Fibroblast of the aortic adventitia (primary cell): ENCODE measurements at regions not wholly inside any gene's neighbourhood (a gene's known extent, or its start where the extent isn't known, plus 50 kb on each side); places are given as distances from the start of the nearest gene placed in this dataset.

Experiments
- DNase-seq: peaks from one replicate; pipeline ENCODE4 v3.0.0-alpha.2; 2010; ENCODE audit warnings: low read depth
- H3K4me3 ChIP-seq: 2 replicates; pipeline ENCODE4 v1.5.1; 2011; ENCODE audit warnings: low read depth, mild to moderate bottlenecking, control low read depth, low read length, moderate library complexity
- CTCF ChIP-seq: IDR thresholded peaks from 2 replicates; pipeline ENCODE4 v1.5.1; 2011; ENCODE audit warnings: mild to moderate bottlenecking, low read length, control low read depth, inconsistent platforms; ENCODE audit not compliant: insufficient read depth

- TF ChIP-seq CTCF = no peak
- H3K4me3 ChIP-seq = no peak overlapping the region
- peak; percentile 36 for DNase-seq
These were observed 162.0 kb upstream of the STT3B start for GRCh38 chr3:31370681-31371080.

- DNase-seq = peak; percentile 46
- TF ChIP-seq CTCF = no peak
- H3K4me3 ChIP-seq = no peak overlapping the region
These were observed 161.1 kb upstream of the STT3B start for GRCh38 chr3:31371484-31372177.

- no peak overlapping the region for H3K4me3 ChIP-seq
- no peak for DNase-seq
- no peak for TF ChIP-seq CTCF
These were observed 159.0 kb upstream of the STT3B start for GRCh38 chr3:31373681-31374080.

- TF ChIP-seq CTCF = no peak
- no peak overlapping the region for H3K4me3 ChIP-seq
- DNase-seq = peak; percentile 69
These were observed 155.6 kb upstream of the STT3B start for GRCh38 chr3:31377045-31377642.

- TF ChIP-seq CTCF = no peak
- no peak for DNase-seq
These were observed 154.5 kb upstream of the STT3B start for GRCh38 chr3:31378231-31378630.

GRCh38 chr3:31379598-31379997 is 153.1 kb upstream of the STT3B start:
- DNase-seq = no peak
- TF ChIP-seq CTCF = no peak
- H3K4me3 ChIP-seq = no peak overlapping the region

More at GRCh38 chr3:31378231-31378630, 154.5 kb upstream of the STT3B start:
- no peak overlapping the region for H3K4me3 ChIP-seq
